Suppressor macrophage treated with lipopolysaccharide for 4 hours (primary cell): ENCODE measurements at regions not wholly inside any gene's neighbourhood (a gene's known extent, or its start where the extent isn't known, plus 50 kb on each side); places are given as distances from the start of the nearest gene placed in this dataset.
"Not testable (repeated sequence)": the region's sequence is repeated elsewhere in the genome, so short reads cannot be mapped to it uniquely, and the experiment has no call there.

ENCODE experiments used
- DNase-seq: peaks from one replicate; pipeline ENCODE4 v3.0.0-alpha.2; 2020

DNA sequence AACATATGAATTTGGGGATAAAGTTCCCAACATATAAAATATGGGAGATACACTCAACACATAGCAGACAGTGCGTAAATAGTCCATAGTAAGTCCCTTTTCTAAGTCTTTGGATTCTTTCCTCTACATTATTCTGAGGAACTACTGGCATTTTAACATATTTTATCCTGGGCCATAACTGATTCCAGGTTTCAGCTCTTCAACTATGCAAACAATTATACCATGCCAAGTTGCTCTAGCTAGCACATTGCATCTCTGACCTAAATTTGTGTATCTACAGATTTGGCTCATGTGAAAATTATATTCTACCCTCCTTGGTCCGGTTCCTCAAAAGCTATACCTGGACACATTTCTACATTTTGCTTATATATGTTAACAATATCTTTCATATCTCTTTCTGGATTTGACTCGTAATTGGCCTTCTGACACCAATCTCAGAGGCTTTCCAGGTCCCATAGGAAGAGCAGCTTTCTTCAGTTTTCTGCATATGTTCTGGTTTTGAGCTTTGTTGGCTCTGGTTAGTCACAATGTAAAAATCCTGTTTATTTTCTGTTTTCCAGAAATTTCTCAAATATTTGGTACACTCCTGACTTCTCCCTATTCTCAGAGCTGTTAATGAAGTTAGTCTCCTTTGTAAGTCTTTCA lies 305.4 kb downstream of the BMP4 start:
- no peak for DNase-seq

DNA sequence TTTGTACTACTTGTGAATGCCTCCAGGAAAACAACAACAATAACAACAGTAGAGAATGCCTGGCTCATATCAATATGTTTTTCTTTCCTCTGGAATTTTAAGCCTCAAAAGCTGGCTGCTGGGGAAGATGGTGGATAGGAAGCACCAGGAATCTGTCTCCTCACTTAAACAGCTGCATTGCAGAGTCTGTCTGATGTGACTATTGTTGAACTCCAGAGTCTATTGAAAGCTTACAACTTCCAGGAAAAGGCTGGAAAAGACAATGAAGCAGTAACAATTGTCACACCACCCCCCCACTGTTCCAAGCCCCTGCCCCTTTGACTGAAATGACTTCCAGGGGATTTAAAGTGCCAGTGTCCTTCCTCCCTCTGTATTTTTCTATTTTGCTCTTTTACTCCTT lies 309.7 kb downstream of the BMP4 start:
- DNase-seq: no peak

DNA sequence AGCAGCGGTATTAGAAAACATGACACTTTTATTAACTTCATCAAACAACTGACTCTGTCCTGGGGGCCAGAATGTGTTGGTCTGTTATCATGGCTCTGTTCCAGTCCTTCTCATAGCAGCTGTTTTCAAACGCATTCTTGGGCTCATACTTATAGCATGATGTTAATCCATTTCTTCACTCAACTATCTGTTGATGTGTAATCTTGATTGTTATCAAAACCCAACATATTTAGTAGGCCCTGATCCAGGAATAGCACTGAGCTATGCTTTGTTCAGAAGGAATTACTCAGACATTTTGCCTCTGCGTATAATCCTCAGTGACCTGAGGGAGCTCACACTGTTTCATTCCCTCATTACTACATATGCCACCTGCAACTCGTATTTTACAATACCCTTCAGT lies 315.9 kb downstream of the BMP4 start:
- no peak for DNase-seq

DNA sequence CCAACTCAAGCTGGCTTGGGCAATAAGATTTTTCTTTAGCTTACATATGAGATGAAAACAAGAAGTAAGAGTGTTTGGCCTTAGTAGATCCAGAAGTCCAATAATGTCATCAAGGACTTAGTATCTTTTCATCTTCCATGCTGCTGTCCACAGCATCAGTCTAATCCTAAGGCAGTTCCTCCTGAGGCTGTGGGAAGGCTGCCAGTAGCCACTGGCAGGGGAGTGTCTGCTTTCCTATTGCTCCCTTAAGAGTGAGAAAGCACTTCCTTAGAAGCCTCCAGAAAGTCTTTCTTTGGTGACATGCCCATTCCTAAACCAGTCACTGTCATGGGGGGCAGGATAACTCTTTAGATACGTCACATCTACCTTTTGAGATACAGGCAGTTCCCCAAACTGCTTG lies 317.7 kb downstream of the BMP4 start:
- DNase-seq: no peak

DNA sequence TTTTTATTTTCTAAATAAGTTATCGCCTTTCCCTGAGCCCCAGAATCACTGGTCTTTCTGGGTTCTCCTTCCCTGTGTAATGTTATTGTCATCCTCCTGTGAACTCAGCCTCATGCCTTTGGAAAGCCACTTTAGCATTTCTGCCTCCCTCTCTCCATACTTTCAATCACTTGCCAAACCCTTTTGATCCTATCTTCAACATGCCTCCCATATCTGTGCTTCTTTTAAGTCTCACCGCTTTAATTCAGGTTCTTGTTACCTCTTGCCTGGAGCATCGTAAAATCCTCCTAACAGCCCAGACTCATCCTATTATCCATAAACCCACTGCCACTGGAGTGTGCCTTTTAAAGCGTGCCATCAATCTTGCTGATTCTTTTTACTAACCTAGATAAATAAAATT lies 321.8 kb downstream of the BMP4 start:
- DNase-seq: no peak

DNA sequence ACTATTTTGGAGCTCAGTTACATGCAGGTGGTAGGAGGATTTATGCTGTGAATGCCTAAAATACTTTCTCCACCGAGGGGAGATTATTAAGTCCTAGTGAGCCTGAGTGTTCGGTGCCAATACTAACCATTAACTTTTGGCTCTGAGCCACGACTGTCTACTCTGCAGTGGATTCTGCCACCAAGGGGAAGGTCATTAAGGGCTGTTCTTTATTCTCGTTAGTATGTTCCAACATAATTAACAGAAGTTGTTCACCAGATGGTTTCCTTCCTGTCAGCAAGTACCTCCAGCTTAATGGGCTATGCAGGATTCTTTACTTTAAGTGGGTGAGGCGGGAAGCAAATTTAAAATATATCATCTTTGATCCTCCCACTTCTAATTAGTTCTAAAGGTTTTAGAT lies 326.3 kb downstream of the BMP4 start:
- DNase-seq: no peak

DNA sequence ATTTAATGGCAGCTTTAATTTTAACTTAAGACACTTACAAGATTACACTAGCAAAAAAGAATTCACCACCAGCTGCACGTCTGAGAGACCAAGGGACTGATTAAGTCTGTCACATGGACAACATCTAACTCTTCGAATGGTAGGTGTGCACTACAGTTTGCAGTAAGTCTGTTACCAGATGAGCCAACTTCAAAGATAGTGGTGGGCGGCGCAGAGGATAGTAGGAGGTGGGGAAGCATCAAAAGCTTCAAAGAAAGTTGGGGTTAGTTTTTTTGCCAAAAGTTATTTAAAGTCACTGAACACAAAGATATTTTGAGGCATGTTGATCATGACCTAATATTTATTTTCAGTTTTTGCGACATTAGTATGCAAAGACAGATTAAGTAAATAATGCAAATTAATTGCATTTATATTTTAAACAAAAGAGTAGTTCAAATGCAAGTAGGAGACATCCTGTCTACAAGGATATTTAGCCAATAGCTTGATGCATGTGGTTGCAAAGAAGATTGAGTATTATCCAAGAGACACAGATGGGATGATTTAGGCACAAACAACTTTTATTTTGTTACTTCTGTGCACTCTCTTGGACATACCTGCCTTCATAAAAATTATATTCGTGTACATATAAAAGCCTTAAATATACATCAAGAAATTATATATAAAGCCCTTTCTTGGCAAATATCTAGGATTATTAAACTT lies 327.7 kb downstream of the BMP4 start:
- DNase-seq: no peak

DNA sequence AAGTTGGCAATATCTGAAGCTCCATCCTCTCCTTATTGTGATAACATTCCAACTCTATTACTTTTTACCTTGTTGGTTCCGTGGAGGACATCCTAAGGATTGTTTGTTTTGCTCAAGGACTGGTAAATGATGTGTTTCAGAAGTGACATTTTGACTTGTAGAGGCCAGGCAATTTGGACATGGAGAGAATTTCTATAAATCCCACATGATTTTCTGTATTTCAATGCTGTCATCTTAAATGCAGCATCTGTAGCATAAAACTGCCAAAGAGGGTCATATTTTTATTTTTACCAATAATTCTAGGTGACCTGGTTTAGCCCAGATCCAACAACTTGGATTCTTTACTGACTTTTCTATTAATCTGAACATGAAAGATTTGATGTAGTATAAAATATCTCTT lies 328.4 kb downstream of the BMP4 start:
- no peak for DNase-seq

DNA sequence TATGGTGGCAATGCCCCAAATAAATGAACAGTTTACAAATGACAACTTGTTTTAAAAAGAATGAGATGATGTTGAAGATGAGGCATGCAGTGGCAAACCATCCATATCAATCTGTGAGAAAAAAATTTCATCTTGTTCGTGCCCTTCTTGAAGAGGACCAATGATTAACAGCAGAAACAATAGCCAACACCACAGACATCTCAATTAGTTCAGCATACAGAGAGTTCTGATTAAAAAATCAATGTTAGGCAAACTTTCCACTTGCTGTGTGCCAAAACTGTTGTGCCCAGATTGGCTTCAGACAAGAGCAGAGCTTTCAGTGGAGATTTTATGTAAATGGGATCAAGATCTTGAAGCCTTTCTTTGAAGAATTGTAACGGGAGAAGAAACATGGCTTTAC lies 329.9 kb downstream of the BMP4 start:
- no peak for DNase-seq

DNA sequence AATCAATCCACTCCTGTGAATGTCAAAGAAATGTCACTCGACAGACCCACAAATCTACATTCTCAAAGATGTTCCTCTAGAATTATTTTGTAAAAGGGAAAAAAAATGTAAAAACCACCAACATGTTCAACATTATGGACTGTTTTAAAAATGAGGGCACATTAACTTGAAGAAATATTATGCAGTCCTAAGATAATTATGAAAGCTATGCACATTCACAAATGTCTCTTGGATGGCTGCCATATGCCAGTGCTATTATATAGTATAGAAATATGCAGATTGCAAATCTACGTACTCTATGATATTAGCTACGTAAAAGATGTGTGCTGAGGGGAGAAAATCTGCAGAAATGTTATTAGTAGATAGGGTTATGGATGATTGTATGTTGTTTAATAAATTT lies 334.2 kb downstream of the BMP4 start:
- DNase-seq: no peak

DNA sequence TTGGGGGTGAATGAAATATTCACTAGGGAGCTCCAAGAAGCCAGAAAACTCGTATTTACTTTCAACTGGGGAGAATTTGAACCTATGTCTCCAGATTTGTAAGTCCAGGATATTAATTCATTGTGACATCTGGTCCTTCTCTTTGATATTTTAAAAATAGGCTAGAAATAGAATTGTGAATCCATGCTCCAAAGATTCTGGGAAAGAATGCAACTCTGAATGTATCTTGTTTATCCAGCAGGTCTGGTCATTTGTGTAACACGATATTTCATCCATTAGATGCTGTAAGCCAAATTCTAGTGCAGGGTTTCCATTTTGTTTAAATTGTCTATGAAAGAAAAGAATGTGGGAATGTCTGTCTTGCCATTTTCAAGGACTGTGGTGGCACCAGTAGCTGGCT lies 334.7 kb downstream of the BMP4 start:
- DNase-seq: no peak

DNA sequence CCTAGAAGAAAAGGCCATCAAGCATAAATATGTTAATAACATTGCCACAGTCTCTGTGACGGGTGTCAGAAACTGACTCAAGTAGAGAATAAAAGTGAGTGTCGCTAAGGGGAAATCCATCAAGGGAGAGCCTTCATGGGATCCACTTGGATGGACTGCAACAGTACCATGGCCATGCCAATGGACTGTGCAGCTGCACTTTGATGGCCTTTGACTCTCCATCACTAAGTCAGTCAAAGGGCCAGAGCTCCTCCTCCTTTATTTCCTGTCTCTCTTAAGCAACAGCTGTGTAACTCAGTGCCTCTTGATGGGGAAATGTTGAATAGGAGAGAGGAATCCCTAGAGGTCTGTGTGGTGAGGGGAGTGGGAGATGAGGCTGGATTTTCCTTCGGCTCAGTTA lies 335.2 kb downstream of the BMP4 start:
- no peak for DNase-seq

DNA sequence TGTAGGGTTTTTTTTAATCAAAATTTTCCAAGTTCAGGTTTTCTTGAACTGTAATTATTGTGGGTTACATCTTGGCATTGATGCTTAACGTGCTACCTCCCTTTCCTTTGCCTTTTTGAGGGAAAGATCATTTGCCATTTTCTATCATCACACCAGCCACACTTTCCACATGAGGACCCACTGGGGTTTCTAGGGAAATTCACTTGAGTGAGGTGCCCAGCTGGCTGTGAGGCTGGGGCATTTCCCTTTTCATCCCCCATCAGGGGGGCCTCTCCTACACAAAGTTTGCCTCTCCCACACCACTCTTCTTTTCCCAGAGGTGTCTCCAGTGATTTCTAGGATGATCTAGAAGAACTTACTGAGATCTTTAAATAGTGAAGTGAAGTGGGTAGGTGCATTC lies 335.7 kb downstream of the BMP4 start:
- DNase-seq: no peak

DNA sequence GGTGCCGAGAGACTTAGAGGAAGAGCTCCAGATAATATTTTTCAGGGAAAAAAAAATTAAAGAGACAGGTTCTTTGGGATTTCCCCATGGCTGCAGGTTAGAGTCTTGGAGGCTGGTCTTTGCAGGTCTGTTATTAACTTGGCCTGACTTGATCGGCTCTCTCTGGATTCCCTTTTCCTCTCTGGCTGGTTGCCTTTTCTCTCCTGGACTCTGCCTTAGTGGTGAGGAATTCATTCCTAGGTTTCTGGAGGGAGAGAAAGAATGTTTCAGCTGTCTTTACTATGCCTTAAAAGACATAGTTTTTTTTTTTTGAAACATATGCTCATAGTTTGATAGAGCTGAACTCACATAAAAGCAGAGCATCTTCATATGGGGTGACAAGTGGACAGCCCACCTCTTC lies 336.3 kb downstream of the BMP4 start:
- no peak for DNase-seq

DNA sequence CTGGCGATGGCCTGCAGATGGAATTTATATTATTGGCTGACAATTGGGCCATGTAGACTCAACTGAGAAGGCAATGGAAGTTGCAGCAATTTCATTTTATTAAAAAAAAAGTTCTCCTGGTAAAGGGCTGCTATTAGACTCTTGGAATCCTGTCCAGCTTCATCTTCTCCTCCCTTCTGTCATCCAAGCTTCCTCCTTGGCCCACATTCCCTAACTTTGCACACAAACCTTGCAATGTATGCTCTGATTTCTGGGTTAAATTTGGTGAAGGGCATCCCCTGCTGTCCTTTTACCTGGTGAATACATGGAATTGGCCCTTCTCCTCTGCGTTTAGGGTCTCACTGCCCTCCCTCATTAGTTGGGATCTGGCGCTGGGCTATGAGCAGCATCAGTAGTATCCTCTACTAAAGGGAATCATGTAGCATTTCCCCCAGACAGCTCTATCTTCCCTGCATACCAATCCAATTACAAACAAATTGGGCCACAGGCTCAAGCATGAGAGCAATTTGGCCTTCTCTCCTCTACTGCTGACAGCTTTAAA lies 336.9 kb downstream of the BMP4 start:
- DNase-seq: no peak

DNA sequence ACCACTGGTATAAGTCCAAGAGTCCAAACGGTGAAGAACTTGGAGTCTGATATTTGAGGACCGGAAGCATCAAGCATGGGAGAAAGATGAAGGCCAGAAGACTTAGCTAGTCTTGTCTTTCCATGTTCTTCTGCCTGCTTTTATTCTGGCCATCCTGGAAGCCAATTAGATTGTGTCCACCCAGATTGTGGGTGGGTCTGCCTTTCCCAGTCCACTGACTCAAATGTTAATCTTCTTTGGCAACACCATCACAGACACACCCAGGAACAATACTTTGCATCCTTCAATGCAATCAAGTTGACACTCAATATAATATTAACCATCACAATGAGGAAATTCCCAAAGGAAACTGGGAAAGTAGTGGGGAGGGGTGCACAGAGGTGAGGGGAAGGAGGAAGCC lies 340.1 kb downstream of the BMP4 start:
- not testable (repeated sequence) for DNase-seq

DNA sequence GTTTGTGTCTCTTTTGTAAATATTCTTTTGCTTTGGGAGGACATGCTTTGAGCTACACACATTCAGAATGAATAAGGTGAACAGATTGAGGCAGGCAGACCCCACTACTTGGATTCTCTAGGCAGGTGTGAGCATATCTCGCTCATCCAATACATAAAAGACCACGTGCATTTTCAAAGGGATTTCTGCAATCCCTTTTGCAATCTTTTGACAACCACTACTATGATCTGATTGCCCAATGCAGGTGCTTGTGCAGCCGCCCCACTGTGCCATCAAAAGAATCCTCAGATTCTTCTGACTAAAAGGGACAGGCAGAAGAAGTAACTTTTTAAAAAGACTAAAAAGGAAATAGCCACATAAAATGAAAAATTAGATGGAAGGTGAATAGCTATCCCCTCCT lies 341.4 kb downstream of the BMP4 start:
- no peak for DNase-seq

DNA sequence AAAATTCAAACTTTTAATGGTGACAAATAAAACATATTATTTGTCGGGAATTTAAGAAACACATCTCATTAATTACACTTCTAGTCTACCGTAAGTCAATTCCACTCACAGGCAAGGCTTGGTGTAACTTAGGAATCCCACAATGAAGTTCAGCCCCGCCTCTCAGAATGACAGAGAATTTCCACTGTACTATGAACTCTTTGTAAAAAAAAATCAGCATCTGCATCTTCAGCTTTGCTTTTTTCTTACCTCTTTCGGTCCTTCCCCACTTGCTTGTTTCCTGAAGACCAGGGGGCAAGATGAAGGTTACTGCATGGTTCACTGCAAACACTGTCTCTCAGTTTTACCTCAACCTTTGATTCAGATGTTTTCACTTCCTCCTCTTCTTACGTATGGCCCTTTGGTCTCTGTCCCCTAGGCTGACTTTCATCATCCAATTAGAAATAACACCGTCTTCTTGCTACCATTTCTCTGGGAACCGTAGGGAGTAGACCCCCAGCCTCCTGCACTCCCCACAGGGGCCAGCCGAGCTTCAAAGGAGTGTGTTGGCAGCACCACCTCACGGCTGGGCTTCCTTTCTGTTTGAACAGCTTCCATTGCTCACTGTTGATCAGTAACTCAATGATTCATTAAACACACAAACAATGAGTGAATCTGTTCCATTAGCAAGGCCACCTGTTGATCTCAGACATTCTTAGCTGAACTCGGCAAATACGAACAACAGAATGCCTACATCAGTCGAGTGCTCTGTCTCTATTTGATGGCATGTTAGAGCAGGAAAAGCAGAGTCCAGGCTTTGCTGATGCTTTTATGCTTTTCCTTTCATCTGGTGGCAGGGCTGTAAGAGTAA lies 343.0 kb downstream of the BMP4 start:
- DNase-seq: no peak

DNA sequence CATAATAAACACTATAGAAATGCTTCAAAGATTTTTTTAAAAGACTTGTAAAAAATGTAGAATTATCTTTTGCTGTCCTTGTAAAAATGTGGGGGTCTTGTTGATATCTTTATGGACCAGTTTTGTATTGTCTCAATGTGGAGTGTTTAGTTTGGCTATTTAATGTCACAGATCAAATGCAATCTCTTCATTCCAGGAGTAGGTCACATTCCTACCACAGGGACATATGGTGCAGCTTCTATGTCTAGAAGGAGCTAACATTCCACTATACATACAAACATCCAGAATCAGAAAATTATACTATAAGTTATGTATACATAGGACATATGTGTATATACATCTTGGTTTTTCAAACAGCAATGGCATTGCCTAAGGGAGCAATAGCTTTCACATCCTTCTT lies 345.7 kb downstream of the BMP4 start:
- DNase-seq: no peak

DNA sequence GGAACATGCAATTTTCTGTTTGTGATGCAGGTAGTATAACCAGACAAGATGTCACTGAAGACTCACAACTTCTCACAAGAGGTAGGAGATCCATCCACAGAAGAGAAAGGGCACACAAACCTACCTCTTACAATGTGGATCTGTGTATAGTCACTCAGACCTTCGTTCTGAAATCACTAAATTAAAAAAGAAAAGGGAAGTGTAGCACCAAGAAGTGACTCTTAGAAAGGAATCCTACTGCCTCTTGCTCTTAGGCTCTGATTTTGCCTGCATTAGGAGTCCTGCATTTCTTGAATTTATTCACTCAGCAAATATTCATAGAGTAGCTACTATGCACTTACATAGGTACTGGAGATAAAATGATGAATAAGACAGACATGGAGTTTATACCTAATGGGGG lies 347.6 kb downstream of the BMP4 start:
- no peak for DNase-seq

DNA sequence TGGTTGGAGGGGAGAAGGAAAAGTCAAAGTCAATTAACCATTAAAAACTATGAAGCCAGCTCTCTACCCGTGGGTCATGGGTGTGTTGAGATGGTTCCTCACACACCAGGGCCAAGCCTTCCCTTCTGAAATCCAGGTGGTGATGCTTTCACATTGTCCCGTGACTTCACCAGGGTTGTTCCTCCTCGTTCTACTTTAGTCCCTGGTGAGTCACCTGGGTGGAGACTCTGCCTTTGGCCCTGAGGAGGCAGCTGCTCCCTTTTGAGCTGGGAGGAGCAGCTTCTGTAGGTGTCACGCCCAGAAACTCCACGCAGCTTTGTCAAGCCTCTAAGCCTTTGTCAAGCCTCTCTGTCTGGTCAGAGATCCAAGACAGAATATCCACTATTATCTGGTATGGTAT lies 348.3 kb downstream of the BMP4 start:
- no peak for DNase-seq

DNA sequence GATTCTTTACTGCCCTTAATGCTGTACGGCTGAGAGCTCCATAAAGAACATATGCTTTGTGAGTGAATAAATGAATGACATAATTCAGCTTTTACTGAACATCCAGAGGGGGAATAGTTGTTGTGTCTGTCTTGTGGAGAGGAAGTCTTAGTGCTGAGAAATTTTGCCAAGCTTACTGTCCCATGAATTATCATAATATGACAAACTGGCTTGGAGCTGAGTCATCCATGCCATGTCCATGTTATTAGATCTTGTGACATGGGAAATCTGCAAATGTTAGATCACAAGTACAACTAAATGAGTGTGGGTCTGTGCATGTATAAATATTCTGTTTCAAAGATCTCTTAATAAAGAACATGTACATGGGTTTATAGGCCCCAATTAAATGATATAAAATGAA lies 350.4 kb downstream of the BMP4 start:
- DNase-seq: no peak

DNA sequence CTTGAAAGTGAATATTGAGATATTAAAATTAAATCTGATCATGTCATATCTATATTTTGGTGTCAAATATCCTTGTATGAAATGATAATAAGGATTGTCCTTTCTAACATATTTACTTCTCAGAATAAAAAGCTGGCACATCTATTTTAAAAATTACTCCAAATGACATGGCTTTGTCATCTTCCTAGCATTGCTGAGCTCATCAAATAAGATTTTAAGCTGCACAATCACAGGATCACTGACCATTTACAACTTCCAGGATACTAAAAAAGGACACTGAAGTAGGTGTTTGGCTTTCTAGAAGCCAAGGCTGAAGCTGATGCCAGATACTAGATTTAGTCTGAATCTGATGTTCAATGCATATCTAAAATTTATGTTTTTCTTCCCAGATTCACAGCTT lies 351.1 kb downstream of the BMP4 start:
- DNase-seq: no peak

DNA sequence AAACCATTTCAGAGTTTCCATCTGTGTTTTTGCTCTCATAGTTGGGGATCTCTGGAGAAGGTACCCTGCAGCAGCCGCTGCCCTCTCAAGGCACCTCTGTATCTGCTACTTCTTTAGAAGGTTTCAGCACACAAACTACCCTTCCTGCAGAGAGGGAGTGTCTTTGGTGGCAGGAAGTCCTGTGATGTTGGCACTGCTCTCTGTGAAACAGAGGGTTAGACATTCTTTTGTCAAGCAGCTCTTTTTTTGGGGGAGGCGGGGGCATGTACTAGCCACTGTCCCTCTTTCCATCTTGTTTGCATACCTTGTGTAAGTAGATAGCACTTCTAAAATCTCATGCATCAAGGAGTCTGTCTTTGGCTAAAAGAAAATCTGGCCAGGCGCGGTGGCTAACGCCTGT lies 352.6 kb downstream of the BMP4 start:
- no peak for DNase-seq
